ENCODE measurements at regions not wholly inside any gene's neighbourhood (a gene's known extent, or its start where the extent isn't known, plus 50 kb on each side); places are given as distances from the start of the nearest gene placed in this dataset.

GRCh38 chr13:53494406-53494805, 465.8 kb downstream of the OLFM4 start:
- Histone ChIP-seq H3K4me1 (ENCODE audit: control insufficient read depth, insufficient read depth, low read length, poor library complexity, severe bottlenecking) (no peaks in the 10 kb centered on the region), H3K27me3 (replicated peaks; ENCODE audit: control insufficient read depth, insufficient read depth, low read length, poor library complexity, severe bottlenecking) (no peaks in the 10 kb centered on the region), H3K36me3 (ENCODE audit: control insufficient read depth, insufficient read depth, low read length) (no peaks in the 10 kb centered on the region), H3K4me3 (ENCODE audit: insufficient read depth, low read depth, low read length, poor library complexity, severe bottlenecking) (no peak overlapping the region), H3K9me3 (ENCODE audit: control insufficient read depth, low read length) (no peaks in the 10 kb centered on the region), H3K27ac (ENCODE audit: insufficient read depth, low read length, poor library complexity, severe bottlenecking) (no peak overlapping the region)
- no peak for DNase-seq

- H3K4me1 ChIP-seq (ENCODE audit: control insufficient read depth, insufficient read depth, low read length, poor library complexity, severe bottlenecking) = no peaks in the 10 kb centered on the region
- H3K27ac ChIP-seq (ENCODE audit: insufficient read depth, low read length, poor library complexity, severe bottlenecking) = no peak overlapping the region
- H3K27me3 ChIP-seq (replicated peaks; ENCODE audit: control insufficient read depth, insufficient read depth, low read length, poor library complexity, severe bottlenecking) = no peaks in the 10 kb centered on the region
- DNase-seq = no peak
- no peaks in the 10 kb centered on the region for H3K36me3 ChIP-seq (ENCODE audit: control insufficient read depth, insufficient read depth, low read length)
- H3K4me3 ChIP-seq (ENCODE audit: insufficient read depth, low read depth, low read length, poor library complexity, severe bottlenecking) = no peak overlapping the region
- H3K9me3 ChIP-seq (ENCODE audit: control insufficient read depth, low read length) = no peaks in the 10 kb centered on the region
These were observed 471.0 kb downstream of the OLFM4 start for GRCh38 chr13:53499576-53500133.

GRCh38 chr13:53501387-53501786, 472.8 kb downstream of the OLFM4 start:
- no peak for DNase-seq
- H3K4me1 ChIP-seq (ENCODE audit: control insufficient read depth, insufficient read depth, low read length, poor library complexity, severe bottlenecking) = no peaks in the 10 kb centered on the region
- no peak overlapping the region for H3K27ac ChIP-seq (ENCODE audit: insufficient read depth, low read length, poor library complexity, severe bottlenecking)
- no peaks in the 10 kb centered on the region for H3K27me3 ChIP-seq (replicated peaks; ENCODE audit: control insufficient read depth, insufficient read depth, low read length, poor library complexity, severe bottlenecking)
- no peak overlapping the region for H3K4me3 ChIP-seq (ENCODE audit: insufficient read depth, low read depth, low read length, poor library complexity, severe bottlenecking)
- H3K9me3 ChIP-seq (ENCODE audit: control insufficient read depth, low read length) = no peaks in the 10 kb centered on the region
- no peaks in the 10 kb centered on the region for H3K36me3 ChIP-seq (ENCODE audit: control insufficient read depth, insufficient read depth, low read length)

- no peaks in the 10 kb centered on the region for H3K9me3 ChIP-seq (ENCODE audit: control insufficient read depth, low read length)
- H3K36me3 ChIP-seq (ENCODE audit: control insufficient read depth, insufficient read depth, low read length) = no peaks in the 10 kb centered on the region
- no peak overlapping the region for H3K4me3 ChIP-seq (ENCODE audit: insufficient read depth, low read depth, low read length, poor library complexity, severe bottlenecking)
- no peaks in the 10 kb centered on the region for H3K27me3 ChIP-seq (replicated peaks; ENCODE audit: control insufficient read depth, insufficient read depth, low read length, poor library complexity, severe bottlenecking)
- no peaks in the 10 kb centered on the region for H3K4me1 ChIP-seq (ENCODE audit: control insufficient read depth, insufficient read depth, low read length, poor library complexity, severe bottlenecking)
- H3K27ac ChIP-seq (ENCODE audit: insufficient read depth, low read length, poor library complexity, severe bottlenecking) = no peak overlapping the region
- DNase-seq = no peak
These were observed 479.1 kb downstream of the OLFM4 start for GRCh38 chr13:53507741-53508140.

GRCh38 chr13:53512635-53513034, 484.0 kb downstream of the OLFM4 start:
- Histone ChIP-seq H3K36me3 (ENCODE audit: control insufficient read depth, insufficient read depth, low read length) (no peaks in the 10 kb centered on the region), H3K4me3 (ENCODE audit: insufficient read depth, low read depth, low read length, poor library complexity, severe bottlenecking) (no peak overlapping the region), H3K9me3 (ENCODE audit: control insufficient read depth, low read length) (no peaks in the 10 kb centered on the region), H3K4me1 (ENCODE audit: control insufficient read depth, insufficient read depth, low read length, poor library complexity, severe bottlenecking) (no peaks in the 10 kb centered on the region), H3K27me3 (replicated peaks; ENCODE audit: control insufficient read depth, insufficient read depth, low read length, poor library complexity, severe bottlenecking) (no peaks in the 10 kb centered on the region), H3K27ac (ENCODE audit: insufficient read depth, low read length, poor library complexity, severe bottlenecking) (no peak overlapping the region)
- no peak for DNase-seq

GRCh38 chr13:53513226-53513625, 484.6 kb downstream of the OLFM4 start:
- H3K9me3 ChIP-seq (ENCODE audit: control insufficient read depth, low read length) = no peaks in the 10 kb centered on the region
- H3K27me3 ChIP-seq (replicated peaks; ENCODE audit: control insufficient read depth, insufficient read depth, low read length, poor library complexity, severe bottlenecking) = no peaks in the 10 kb centered on the region
- no peak for DNase-seq
- H3K4me3 ChIP-seq (ENCODE audit: insufficient read depth, low read depth, low read length, poor library complexity, severe bottlenecking) = no peak overlapping the region
- H3K27ac ChIP-seq (ENCODE audit: insufficient read depth, low read length, poor library complexity, severe bottlenecking) = no peak overlapping the region
- H3K36me3 ChIP-seq (ENCODE audit: control insufficient read depth, insufficient read depth, low read length) = no peaks in the 10 kb centered on the region
- no peaks in the 10 kb centered on the region for H3K4me1 ChIP-seq (ENCODE audit: control insufficient read depth, insufficient read depth, low read length, poor library complexity, severe bottlenecking)

GRCh38 chr13:53520132-53520531, 491.5 kb downstream of the OLFM4 start:
- no peaks in the 10 kb centered on the region for H3K9me3 ChIP-seq (ENCODE audit: control insufficient read depth, low read length)
- H3K4me3 ChIP-seq (ENCODE audit: insufficient read depth, low read depth, low read length, poor library complexity, severe bottlenecking) = no peak overlapping the region
- H3K27me3 ChIP-seq (replicated peaks; ENCODE audit: control insufficient read depth, insufficient read depth, low read length, poor library complexity, severe bottlenecking) = no peaks in the 10 kb centered on the region
- H3K36me3 ChIP-seq (ENCODE audit: control insufficient read depth, insufficient read depth, low read length) = no peaks in the 10 kb centered on the region
- no peaks in the 10 kb centered on the region for H3K4me1 ChIP-seq (ENCODE audit: control insufficient read depth, insufficient read depth, low read length, poor library complexity, severe bottlenecking)
- DNase-seq = no peak
- no peak overlapping the region for H3K27ac ChIP-seq (ENCODE audit: insufficient read depth, low read length, poor library complexity, severe bottlenecking)

- Histone ChIP-seq H3K36me3 (ENCODE audit: control insufficient read depth, insufficient read depth, low read length) (no peaks in the 10 kb centered on the region), H3K4me3 (ENCODE audit: insufficient read depth, low read depth, low read length, poor library complexity, severe bottlenecking) (no peak overlapping the region), H3K27ac (ENCODE audit: insufficient read depth, low read length, poor library complexity, severe bottlenecking) (no peak overlapping the region), H3K27me3 (replicated peaks; ENCODE audit: control insufficient read depth, insufficient read depth, low read length, poor library complexity, severe bottlenecking) (no peaks in the 10 kb centered on the region), H3K4me1 (ENCODE audit: control insufficient read depth, insufficient read depth, low read length, poor library complexity, severe bottlenecking) (no peaks in the 10 kb centered on the region), H3K9me3 (ENCODE audit: control insufficient read depth, low read length) (no peaks in the 10 kb centered on the region)
- DNase-seq = no peak
These were observed 493.4 kb downstream of the OLFM4 start for GRCh38 chr13:53522034-53522433.

- no peaks in the 10 kb centered on the region for H3K27me3 ChIP-seq (replicated peaks; ENCODE audit: control insufficient read depth, insufficient read depth, low read length, poor library complexity, severe bottlenecking)
These were observed 509.0 kb downstream of the OLFM4 start for GRCh38 chr13:53537586-53537985.

GRCh38 chr13:53545340-53545941, 516.8 kb downstream of the OLFM4 start:
- no peaks in the 10 kb centered on the region for H3K27me3 ChIP-seq (replicated peaks; ENCODE audit: control insufficient read depth, insufficient read depth, low read length, poor library complexity, severe bottlenecking)
- H3K4me3 ChIP-seq (ENCODE audit: insufficient read depth, low read depth, low read length, poor library complexity, severe bottlenecking) = no peak overlapping the region
- H3K36me3 ChIP-seq (ENCODE audit: control insufficient read depth, insufficient read depth, low read length) = no peaks in the 10 kb centered on the region
- no peak overlapping the region for H3K27ac ChIP-seq (ENCODE audit: insufficient read depth, low read length, poor library complexity, severe bottlenecking)
- H3K4me1 ChIP-seq (ENCODE audit: control insufficient read depth, insufficient read depth, low read length, poor library complexity, severe bottlenecking) = no peaks in the 10 kb centered on the region
- DNase-seq = no peak
- H3K9me3 ChIP-seq (ENCODE audit: control insufficient read depth, low read length) = no peaks in the 10 kb centered on the region

More at GRCh38 chr13:53537586-53537985, 509.0 kb downstream of the OLFM4 start:
- H3K27ac ChIP-seq (ENCODE audit: insufficient read depth, low read length, poor library complexity, severe bottlenecking) = no peak overlapping the region
- no peaks in the 10 kb centered on the region for H3K4me1 ChIP-seq (ENCODE audit: control insufficient read depth, insufficient read depth, low read length, poor library complexity, severe bottlenecking)
- DNase-seq = no peak
- peaks cover 3% of the 10 kb centered on the region for H3K9me3 ChIP-seq (ENCODE audit: control insufficient read depth, low read length)
- no peak overlapping the region for H3K4me3 ChIP-seq (ENCODE audit: insufficient read depth, low read depth, low read length, poor library complexity, severe bottlenecking)
- H3K36me3 ChIP-seq (ENCODE audit: control insufficient read depth, insufficient read depth, low read length) = no peaks in the 10 kb centered on the region
